T-helper 1 cell (primary cell): ENCODE measurements at regions not wholly inside any gene's neighbourhood (a gene's known extent, or its start where the extent isn't known, plus 50 kb on each side); places are given as distances from the start of the nearest gene placed in this dataset.

Experiments used
- DNase-seq, 5 donors: peaks; one replicate each; pipeline ENCODE4 v3.0.0-alpha.2; 2012 to 2020

GRCh38 chrX:16451334-16451733 lies 198.6 kb upstream of the S100G start:
- no peak for DNase-seq

- DNase-seq = no peak
Measured at GRCh38 chrX:16454926-16455325, 195.0 kb upstream of the S100G start.

GRCh38 chrX:16457239-16457638 lies 192.7 kb upstream of the S100G start:
- no peak for DNase-seq

GRCh38 chrX:16458208-16458607 lies 191.8 kb upstream of the S100G start:
- no peak for DNase-seq

GRCh38 chrX:16459008-16459407 lies 190.9 kb upstream of the S100G start:
- no peak for DNase-seq

GRCh38 chrX:16461968-16462367 lies 188.0 kb upstream of the S100G start:
- DNase-seq = no peak

- DNase-seq = no peak
Measured at GRCh38 chrX:16462912-16463311, 187.0 kb upstream of the S100G start.

- no peak for DNase-seq
Measured at GRCh38 chrX:16464369-16464768, 185.6 kb upstream of the S100G start.

- DNase-seq = no peak
Measured at GRCh38 chrX:16465081-16465876, 184.7 kb upstream of the S100G start.

GRCh38 chrX:16466640-16467432 lies 183.1 kb upstream of the S100G start:
- DNase-seq = no peak

- no peak for DNase-seq
Measured at GRCh38 chrX:16469870-16470269, 180.1 kb upstream of the S100G start.

GRCh38 chrX:16472345-16472744 lies 177.6 kb upstream of the S100G start:
- DNase-seq = peak in 1 of 5 donors; percentile 22

- no peak for DNase-seq
Measured at GRCh38 chrX:16474511-16474910, 175.4 kb upstream of the S100G start.

GRCh38 chrX:16476009-16476408 lies 173.9 kb upstream of the S100G start:
- DNase-seq = no peak

GRCh38 chrX:16476692-16477091 lies 173.3 kb upstream of the S100G start:
- DNase-seq = no peak

- no peak for DNase-seq
Measured at GRCh38 chrX:16479206-16479869, 170.6 kb upstream of the S100G start.

GRCh38 chrX:16480049-16480448 lies 169.9 kb upstream of the S100G start:
- DNase-seq = no peak

- peak in 1 of 5 donors; percentile 64 for DNase-seq
Measured at GRCh38 chrX:16484338-16484737, 165.6 kb upstream of the S100G start.

GRCh38 chrX:16487620-16488385 lies 162.2 kb upstream of the S100G start:
- DNase-seq = no peak

GRCh38 chrX:16488959-16489358 lies 161.0 kb upstream of the S100G start:
- no peak for DNase-seq

GRCh38 chrX:16491461-16491860 lies 158.5 kb upstream of the S100G start:
- no peak for DNase-seq

GRCh38 chrX:16496175-16496574 lies 153.8 kb upstream of the S100G start:
- DNase-seq = no peak
